ENCODE measurements at regions not wholly inside any gene's neighbourhood (a gene's known extent, or its start where the extent isn't known, plus 50 kb on each side); places are given as distances from the start of the nearest gene placed in this dataset.

DNA sequence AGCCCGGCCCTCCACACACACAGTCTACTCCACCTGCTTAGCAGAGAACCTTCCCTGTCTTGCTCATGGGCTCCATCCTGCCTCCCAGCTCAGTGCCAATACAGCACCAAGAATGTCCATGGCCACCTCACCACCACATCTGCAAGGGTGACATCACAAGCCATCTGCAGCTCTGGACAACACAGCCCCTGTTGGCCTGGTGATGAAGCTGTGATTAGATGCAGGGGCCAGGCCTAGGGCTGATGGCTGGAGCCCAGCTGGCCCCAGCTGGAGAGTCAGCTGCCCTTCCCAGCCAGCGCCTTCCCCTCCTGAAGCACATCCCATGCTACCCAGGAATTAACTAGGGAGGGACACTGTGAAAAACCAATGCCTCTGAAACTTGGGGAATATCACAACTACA lies 91.1 kb downstream of the TTC32 start:
- H3K27ac ChIP-seq, result no peak overlapping the region

GRCh38 chr2:19810148-19810547 lies 91.6 kb downstream of the TTC32 start:
- H3K27me3 ChIP-seq (ENCODE audit: insufficient read depth, low read depth), result no peaks in the 10 kb centered on the region
- no peak overlapping the region for H3K27ac ChIP-seq
- H3K4me3 ChIP-seq (IDR thresholded peaks at IDR 0.05; ENCODE audit: insufficient read depth, low read depth, low read length), result no peak overlapping the region
- H3K79me2 ChIP-seq (ENCODE audit: insufficient read depth, low read depth), result no peaks in the 10 kb centered on the region
- H3K4me2 ChIP-seq, result no peak overlapping the region
- no peaks in the 10 kb centered on the region for H3K36me3 ChIP-seq (ENCODE audit: insufficient read depth)
- H3K4me1 ChIP-seq (ENCODE audit: low read depth, poor library complexity, severe bottlenecking), result no peaks in the 10 kb centered on the region
- H2AFZ ChIP-seq (ENCODE audit: low read depth), result no peak overlapping the region
- H3K9ac ChIP-seq, result no peak overlapping the region
- TF ChIP-seq, protein P1, sequence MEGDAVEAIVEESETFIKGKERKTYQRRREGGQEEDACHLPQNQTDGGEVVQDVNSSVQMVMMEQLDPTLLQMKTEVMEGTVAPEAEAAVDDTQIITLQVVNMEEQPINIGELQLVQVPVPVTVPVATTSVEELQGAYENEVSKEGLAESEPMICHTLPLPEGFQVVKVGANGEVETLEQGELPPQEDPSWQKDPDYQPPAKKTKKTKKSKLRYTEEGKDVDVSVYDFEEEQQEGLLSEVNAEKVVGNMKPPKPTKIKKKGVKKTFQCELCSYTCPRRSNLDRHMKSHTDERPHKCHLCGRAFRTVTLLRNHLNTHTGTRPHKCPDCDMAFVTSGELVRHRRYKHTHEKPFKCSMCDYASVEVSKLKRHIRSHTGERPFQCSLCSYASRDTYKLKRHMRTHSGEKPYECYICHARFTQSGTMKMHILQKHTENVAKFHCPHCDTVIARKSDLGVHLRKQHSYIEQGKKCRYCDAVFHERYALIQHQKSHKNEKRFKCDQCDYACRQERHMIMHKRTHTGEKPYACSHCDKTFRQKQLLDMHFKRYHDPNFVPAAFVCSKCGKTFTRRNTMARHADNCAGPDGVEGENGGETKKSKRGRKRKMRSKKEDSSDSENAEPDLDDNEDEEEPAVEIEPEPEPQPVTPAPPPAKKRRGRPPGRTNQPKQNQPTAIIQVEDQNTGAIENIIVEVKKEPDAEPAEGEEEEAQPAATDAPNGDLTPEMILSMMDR (conservative IDR thresholded peaks at IDR 0.05; ENCODE audit: low read depth, low read length), result no peak
- no peaks in the 10 kb centered on the region for H4K20me1 ChIP-seq (ENCODE audit: insufficient read depth)

More for the DNA sequence above, 91.1 kb downstream of the TTC32 start:
- TF ChIP-seq, protein P1 (conservative IDR thresholded peaks at IDR 0.05; ENCODE audit: low read depth, low read length), result no peak
- no peaks in the 10 kb centered on the region for H3K36me3 ChIP-seq (ENCODE audit: insufficient read depth)
- H3K27me3 ChIP-seq (ENCODE audit: insufficient read depth, low read depth), result no peaks in the 10 kb centered on the region
- H3K4me2 ChIP-seq, result no peak overlapping the region
- H3K9ac ChIP-seq, result no peak overlapping the region
- H3K4me3 ChIP-seq (IDR thresholded peaks at IDR 0.05; ENCODE audit: insufficient read depth, low read depth, low read length), result no peak overlapping the region
- no peaks in the 10 kb centered on the region for H3K79me2 ChIP-seq (ENCODE audit: insufficient read depth, low read depth)
- no peaks in the 10 kb centered on the region for H4K20me1 ChIP-seq (ENCODE audit: insufficient read depth)
- H2AFZ ChIP-seq (ENCODE audit: low read depth), result no peak overlapping the region
- H3K4me1 ChIP-seq (ENCODE audit: low read depth, poor library complexity, severe bottlenecking), result no peaks in the 10 kb centered on the region

DNA sequence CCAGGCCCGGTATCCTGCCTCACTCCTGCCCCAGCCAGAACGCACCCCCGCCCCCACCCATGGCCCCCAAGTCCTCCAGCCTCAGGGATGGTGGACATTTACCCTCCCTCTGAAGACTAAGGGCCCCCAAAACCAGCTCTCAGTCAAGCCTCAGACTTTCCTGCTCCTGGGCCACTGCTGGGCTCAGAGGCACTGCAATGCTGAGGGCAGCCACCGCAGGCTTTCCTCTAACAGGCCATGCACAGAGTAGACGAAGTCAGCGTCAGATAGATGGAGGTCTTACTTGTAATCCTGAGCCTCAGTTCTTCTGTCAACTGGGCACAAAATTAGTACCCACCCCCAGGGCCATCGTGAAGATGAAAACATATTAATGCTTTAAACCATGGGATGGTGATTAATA lies 92.6 kb downstream of the TTC32 start:
- TF ChIP-seq, protein P1 (conservative IDR thresholded peaks at IDR 0.05; ENCODE audit: low read depth, low read length), result no peak
- Histone ChIP-seq H3K9ac (no peak overlapping the region), H4K20me1 (ENCODE audit: insufficient read depth) (no peaks in the 10 kb centered on the region), H3K4me2 (no peak overlapping the region), H3K79me2 (ENCODE audit: insufficient read depth, low read depth) (no peaks in the 10 kb centered on the region), H3K4me1 (ENCODE audit: low read depth, poor library complexity, severe bottlenecking) (no peaks in the 10 kb centered on the region), H3K36me3 (ENCODE audit: insufficient read depth) (no peaks in the 10 kb centered on the region), H3K4me3 (IDR thresholded peaks at IDR 0.05; ENCODE audit: insufficient read depth, low read depth, low read length) (no peak overlapping the region), H3K27me3 (ENCODE audit: insufficient read depth, low read depth) (no peaks in the 10 kb centered on the region), H3K27ac (no peak overlapping the region), H2AFZ (ENCODE audit: low read depth) (no peak overlapping the region)

DNA sequence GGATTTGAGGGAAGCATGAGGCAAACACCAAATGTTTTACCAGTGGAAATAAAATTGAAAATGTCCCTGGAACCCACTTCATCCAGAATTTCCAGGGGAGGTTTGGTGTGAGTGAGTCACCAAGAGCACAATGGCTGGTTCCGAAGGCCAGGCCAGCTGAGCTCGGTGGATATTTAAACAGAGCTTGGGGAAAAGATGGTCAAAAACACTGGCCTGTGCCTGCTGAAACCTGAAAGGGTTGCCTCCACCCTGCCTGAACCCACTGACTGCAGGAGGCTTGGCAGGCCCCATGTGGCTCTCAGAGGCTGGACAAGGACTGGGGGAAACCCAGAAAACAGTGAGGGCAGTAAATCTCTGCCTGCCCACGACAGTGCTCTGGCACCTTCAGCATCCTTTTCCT lies 93.9 kb downstream of the TTC32 start:
- Histone ChIP-seq H3K4me3 (IDR thresholded peaks at IDR 0.05; ENCODE audit: insufficient read depth, low read depth, low read length) (no peak overlapping the region), H3K4me2 (no peak overlapping the region), H4K20me1 (ENCODE audit: insufficient read depth) (no peaks in the 10 kb centered on the region), H3K4me1 (ENCODE audit: low read depth, poor library complexity, severe bottlenecking) (no peaks in the 10 kb centered on the region), H3K36me3 (ENCODE audit: insufficient read depth) (no peaks in the 10 kb centered on the region), H3K79me2 (ENCODE audit: insufficient read depth, low read depth) (no peaks in the 10 kb centered on the region), H3K27ac (no peak overlapping the region), H3K27me3 (ENCODE audit: insufficient read depth, low read depth) (no peaks in the 10 kb centered on the region), H2AFZ (ENCODE audit: low read depth) (no peak overlapping the region), H3K9ac (no peak overlapping the region)
- TF ChIP-seq, protein P1 (conservative IDR thresholded peaks at IDR 0.05; ENCODE audit: low read depth, low read length), result no peak

Data from KMS-11 (cell line).